Adrenal gland (tissue), 5 donors: ENCODE measurements at regions not wholly inside any gene's neighbourhood (a gene's known extent, or its start where the extent isn't known, plus 50 kb on each side); places are given as distances from the start of the nearest gene placed in this dataset.

ENCODE experiments used
- POLR2A ChIP-seq, 2 donors: fragments of 450-650 bp; IDR thresholded peaks; one replicate each; pipeline ENCODE4 v1.6.1; 2017; ENCODE audit warnings: antibody characterized with exemption in 2 of 2, mild to moderate bottlenecking in 2 of 2, moderate library complexity in 1 of 2
- TF ChIP-seq, protein P1 (sequence below), 6 experiments: fragments of 450-650 bp in 4 of 6; fragments of 200-600 bp in 2 of 6; sonication (generic) in 1 of 6; IDR thresholded peaks; 1 replicate in 5 of 6; 2 replicates in 1 of 6; pipeline versions ENCODE4 v1.5.1 to v1.8.0; 2016 to 2021; ENCODE audit warnings: antibody characterized with exemption in 6 of 6, mild to moderate bottlenecking in 2 of 6, moderate library complexity in 1 of 6
- donor health status: DM: no; HTN: no; CAD: no.

DNA sequence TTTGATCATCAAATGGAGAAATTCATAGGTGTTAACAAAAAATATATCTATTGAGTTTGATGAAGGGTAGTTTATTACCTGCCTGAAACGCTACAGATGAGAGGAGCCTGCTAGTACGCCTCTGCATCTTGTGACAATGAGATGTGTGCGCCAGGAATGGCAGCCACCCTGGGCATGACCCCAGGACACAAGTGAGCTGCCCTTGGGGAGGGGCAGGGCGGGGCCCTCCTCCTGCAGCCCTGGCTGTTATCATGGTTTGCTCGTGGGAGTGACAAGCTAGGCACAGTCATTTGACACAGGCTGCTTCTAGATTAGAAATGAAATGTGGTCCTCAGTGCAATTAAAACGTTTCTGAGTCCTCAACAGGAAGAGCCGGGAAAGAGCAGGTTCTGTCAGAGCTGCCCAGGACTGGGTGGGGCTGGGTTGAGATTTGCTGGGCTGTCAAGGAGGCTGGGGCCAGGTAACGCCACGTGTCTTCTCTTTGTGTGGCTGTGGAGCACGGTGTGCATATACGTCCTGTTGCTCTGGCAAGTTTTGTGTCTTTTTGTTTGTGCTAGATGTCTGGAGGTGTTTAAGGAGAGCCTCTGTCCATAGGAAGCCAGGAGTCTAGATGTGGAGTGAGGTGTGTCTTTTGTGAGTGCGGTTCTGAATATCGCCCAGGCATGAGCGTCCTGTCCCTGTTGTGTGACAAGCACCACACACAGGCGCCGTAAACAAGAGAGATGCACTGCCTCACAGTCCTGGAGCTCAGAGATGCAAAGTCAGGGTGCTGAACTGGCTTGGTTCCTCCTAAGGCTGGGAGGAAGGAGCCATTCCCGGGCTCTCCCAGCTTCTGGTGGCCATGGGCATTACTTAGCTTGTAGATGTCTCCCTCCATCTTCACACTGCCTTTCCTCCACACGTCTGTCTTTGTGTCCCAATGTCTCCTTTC, 129.0 kb upstream of the IRX4 start:
- TF ChIP-seq, protein P1, sequence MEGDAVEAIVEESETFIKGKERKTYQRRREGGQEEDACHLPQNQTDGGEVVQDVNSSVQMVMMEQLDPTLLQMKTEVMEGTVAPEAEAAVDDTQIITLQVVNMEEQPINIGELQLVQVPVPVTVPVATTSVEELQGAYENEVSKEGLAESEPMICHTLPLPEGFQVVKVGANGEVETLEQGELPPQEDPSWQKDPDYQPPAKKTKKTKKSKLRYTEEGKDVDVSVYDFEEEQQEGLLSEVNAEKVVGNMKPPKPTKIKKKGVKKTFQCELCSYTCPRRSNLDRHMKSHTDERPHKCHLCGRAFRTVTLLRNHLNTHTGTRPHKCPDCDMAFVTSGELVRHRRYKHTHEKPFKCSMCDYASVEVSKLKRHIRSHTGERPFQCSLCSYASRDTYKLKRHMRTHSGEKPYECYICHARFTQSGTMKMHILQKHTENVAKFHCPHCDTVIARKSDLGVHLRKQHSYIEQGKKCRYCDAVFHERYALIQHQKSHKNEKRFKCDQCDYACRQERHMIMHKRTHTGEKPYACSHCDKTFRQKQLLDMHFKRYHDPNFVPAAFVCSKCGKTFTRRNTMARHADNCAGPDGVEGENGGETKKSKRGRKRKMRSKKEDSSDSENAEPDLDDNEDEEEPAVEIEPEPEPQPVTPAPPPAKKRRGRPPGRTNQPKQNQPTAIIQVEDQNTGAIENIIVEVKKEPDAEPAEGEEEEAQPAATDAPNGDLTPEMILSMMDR (IDR thresholded peaks at IDR 0.05) = no peak
- no peak for TF ChIP-seq POLR2A (IDR thresholded peaks at IDR 0.05)
